Liver (tissue), 8 donors: ENCODE measurements at regions not wholly inside any gene's neighbourhood (a gene's known extent, or its start where the extent isn't known, plus 50 kb on each side); places are given as distances from the start of the nearest gene placed in this dataset.

Experiments
- DNase-seq: peaks from one replicate; pipeline ENCODE4 v3.0.0-alpha.2; 2017; ENCODE audit warnings: low spot score
- H3K27ac ChIP-seq, 2 donors: one replicate each; pipeline ENCODE4 v1.7.0; 2013; ENCODE audit warnings: inconsistent platforms in 2 of 2, low read length in 2 of 2, control low read depth in 1 of 2, low read depth in 1 of 2, mild to moderate bottlenecking in 1 of 2
- H3K27me3 ChIP-seq, 4 donors: one replicate each; pipeline versions ENCODE4 v1.6.1 to v1.7.0; 2013; ENCODE audit warnings: low read length in 3 of 4, inconsistent platforms in 1 of 4, mild to moderate bottlenecking in 1 of 4, moderate library complexity in 1 of 4; ENCODE audit not compliant: control insufficient read depth in 4 of 4, insufficient read depth in 4 of 4
- H3K36me3 ChIP-seq, 4 donors: one replicate each; pipeline versions ENCODE4 v1.6.1 to v1.7.0; 2013; ENCODE audit warnings: low read length in 3 of 4, mild to moderate bottlenecking in 3 of 4, low read depth in 1 of 4, moderate library complexity in 1 of 4; ENCODE audit not compliant: control insufficient read depth in 4 of 4, insufficient read depth in 3 of 4
- H3K4me1 ChIP-seq, 4 donors: one replicate each; pipeline versions ENCODE4 v1.6.1 to v1.7.0; 2013; ENCODE audit warnings: low read length in 3 of 4, mild to moderate bottlenecking in 3 of 4, moderate library complexity in 1 of 4; ENCODE audit not compliant: control insufficient read depth in 4 of 4, insufficient read depth in 4 of 4
- H3K4me3 ChIP-seq, 3 donors: one replicate each; pipeline versions ENCODE4 v1.6.1 to v1.7.0; 2013; ENCODE audit warnings: low read length in 3 of 3, control low read depth in 1 of 3, low read depth in 1 of 3, mild to moderate bottlenecking in 1 of 3
- H3K9ac ChIP-seq, 2 donors: one replicate each; pipeline ENCODE4 v1.7.0; 2013; ENCODE audit warnings: low read length in 2 of 2, mild to moderate bottlenecking in 2 of 2, moderate library complexity in 2 of 2, control low read depth in 1 of 2, low read depth in 1 of 2
- H3K9me3 ChIP-seq, 4 donors: one replicate each; pipeline versions ENCODE4 v1.6.1 to v1.7.0; 2013; ENCODE audit warnings: low read length in 3 of 4; ENCODE audit not compliant: control insufficient read depth in 4 of 4
- ATF3 ChIP-seq: IDR thresholded peaks from 2 replicates; pipeline ENCODE4 v1.6.1; 2016; ENCODE audit warnings: antibody characterized with exemption
- CTCF ChIP-seq: fragments of 150-350 bp; IDR thresholded peaks from 2 replicates; pipeline ENCODE4 v1.5.1; 2017; ENCODE audit warnings: improper control_type of control experiment, low read depth, low read length; ENCODE audit not compliant: missing input control
- FOXA1 ChIP-seq: IDR thresholded peaks from 2 replicates; pipeline ENCODE4 v1.6.1; 2016; ENCODE audit warnings: antibody characterized with exemption
- FOXA2 ChIP-seq: IDR thresholded peaks from 2 replicates; pipeline ENCODE4 v1.6.1; 2016; ENCODE audit warnings: antibody characterized with exemption
- GABPA ChIP-seq, 2 donors: IDR thresholded peaks in 1 of 2; conservative IDR thresholded peaks in 1 of 2; 2 replicates each; pipeline ENCODE4 v1.6.1; 2016; ENCODE audit warnings: antibody characterized with exemption in 2 of 2, mild to moderate bottlenecking in 1 of 2, moderate library complexity in 1 of 2
- HNF4A ChIP-seq, 2 donors: conservative IDR thresholded peaks; 2 replicates each; pipeline ENCODE4 v1.6.1; 2016; ENCODE audit warnings: antibody characterized with exemption in 2 of 2, mild to moderate bottlenecking in 2 of 2
- HNF4G ChIP-seq: IDR thresholded peaks from 2 replicates; pipeline ENCODE4 v1.6.1; 2016; ENCODE audit warnings: antibody characterized with exemption
- JUND ChIP-seq, 2 donors: IDR thresholded peaks; 2 replicates each; pipeline ENCODE4 v1.6.1; 2016; ENCODE audit warnings: antibody characterized with exemption in 2 of 2
- MAX ChIP-seq: IDR thresholded peaks from 2 replicates; pipeline ENCODE4 v1.6.1; 2016; ENCODE audit warnings: antibody characterized with exemption
- NR2F2 ChIP-seq: IDR thresholded peaks from 2 replicates; pipeline ENCODE4 v1.6.1; 2016; ENCODE audit warnings: antibody characterized with exemption
- RAD21 ChIP-seq, 2 donors: IDR thresholded peaks; 2 replicates each; pipeline ENCODE4 v1.6.1; 2016; ENCODE audit warnings: antibody characterized with exemption in 2 of 2, mild to moderate bottlenecking in 2 of 2
- REST ChIP-seq: IDR thresholded peaks from 2 replicates; pipeline ENCODE4 v1.6.1; 2016; ENCODE audit warnings: antibody characterized with exemption, mild to moderate bottlenecking
- RXRA ChIP-seq, 2 donors: IDR thresholded peaks; 2 replicates each; pipeline ENCODE4 v1.6.1; 2017 to 2018; ENCODE audit warnings: antibody characterized with exemption in 2 of 2, mild to moderate bottlenecking in 1 of 2
- SP1 ChIP-seq: IDR thresholded peaks from 2 replicates; pipeline ENCODE4 v1.6.1; 2018; ENCODE audit warnings: antibody characterized with exemption, mild to moderate bottlenecking
- TAF1 ChIP-seq: conservative IDR thresholded peaks from 2 replicates; pipeline ENCODE4 v1.6.1; 2016; ENCODE audit warnings: antibody characterized with exemption, mild to moderate bottlenecking
- YY1 ChIP-seq: IDR thresholded peaks from 2 replicates; pipeline ENCODE4 v1.6.1; 2016; ENCODE audit warnings: antibody characterized with exemption, mild to moderate bottlenecking
- WGBS: extraction: QIAGEN DNeasy Blood & Tissue Kit; methylation state at CpG from one replicate; pipeline ENCODE4 v1.1.7; 2013; 5-methylcytosine and 5-hydroxymethylcytosine counted together
- donor health status: healthy.
- donor health status: healthy.
- donor health status: healthy.
- donor health status: healthy.
- donor health status: healthy.

- Histone ChIP-seq H3K4me3 (no peak overlapping the region), H3K9ac (no peak overlapping the region), H3K9me3 (no peaks in the 10 kb centered on the region), H3K4me1 (no peaks in the 10 kb centered on the region), H3K27ac (no peak overlapping the region), H3K27me3 (no peaks in the 10 kb centered on the region), H3K36me3 (no peaks in the 10 kb centered on the region)
- WGBS, result 43% methylated on average over 3 of the region's 3 CpGs
- no peak for DNase-seq
- TF ChIP-seq RAD21 (IDR thresholded peaks at IDR 0.05), result no peak
- no peak for TF ChIP-seq RXRA (IDR thresholded peaks at IDR 0.05)
- TF ChIP-seq ATF3, result no peak
- TF ChIP-seq REST, result no peak
- no peak for TF ChIP-seq MAX
- no peak for TF ChIP-seq FOXA2
- no peak for TF ChIP-seq GABPA (IDR thresholded peaks at IDR 0.05 in 1 of 2, conservative IDR thresholded peaks at IDR 0.05 in 1 of 2)
- TF ChIP-seq TAF1, result no peak
- TF ChIP-seq HNF4A (conservative IDR thresholded peaks at IDR 0.05), result no peak
- TF ChIP-seq NR2F2, result no peak
- no peak for TF ChIP-seq FOXA1
- no peak for TF ChIP-seq YY1
- TF ChIP-seq JUND (IDR thresholded peaks at IDR 0.05), result no peak
- TF ChIP-seq HNF4G, result no peak
Measured at GRCh38 chr10:125455855-125456254, 227.1 kb downstream of the TEX36 start.

GRCh38 chr10:125455431-125455830, 227.5 kb downstream of the TEX36 start:
- no peak for DNase-seq
- TF ChIP-seq RAD21 (IDR thresholded peaks at IDR 0.05) (no peak), CTCF (no peak), REST (no peak), YY1 (no peak), JUND (IDR thresholded peaks at IDR 0.05) (no peak), RXRA (IDR thresholded peaks at IDR 0.05) (no peak), HNF4A (conservative IDR thresholded peaks at IDR 0.05) (no peak), SP1 (no peak), MAX (no peak)
- no peaks in the 10 kb centered on the region for H3K4me1 ChIP-seq
- no peaks in the 10 kb centered on the region for H3K9me3 ChIP-seq
- 33% methylated on average over 2 of the region's 2 CpGs for WGBS
- H3K36me3 ChIP-seq, result no peaks in the 10 kb centered on the region
- H3K4me3 ChIP-seq, result no peak overlapping the region
- H3K27ac ChIP-seq, result no peak overlapping the region
- H3K27me3 ChIP-seq, result no peaks in the 10 kb centered on the region
- no peak overlapping the region for H3K9ac ChIP-seq
